ENCODE measurements at regions not wholly inside any gene's neighbourhood (a gene's known extent, or its start where the extent isn't known, plus 50 kb on each side); places are given as distances from the start of the nearest gene placed in this dataset.

- no peak for TF ChIP-seq POLR2AphosphoS5 (IDR thresholded peaks at IDR 0.05; ENCODE audit: low read depth, low read length)
- no peak for TF ChIP-seq SIN3A (IDR thresholded peaks at IDR 0.05; ENCODE audit: borderline replicate concordance, insufficient read depth, low read length)
- TF ChIP-seq, protein P1, sequence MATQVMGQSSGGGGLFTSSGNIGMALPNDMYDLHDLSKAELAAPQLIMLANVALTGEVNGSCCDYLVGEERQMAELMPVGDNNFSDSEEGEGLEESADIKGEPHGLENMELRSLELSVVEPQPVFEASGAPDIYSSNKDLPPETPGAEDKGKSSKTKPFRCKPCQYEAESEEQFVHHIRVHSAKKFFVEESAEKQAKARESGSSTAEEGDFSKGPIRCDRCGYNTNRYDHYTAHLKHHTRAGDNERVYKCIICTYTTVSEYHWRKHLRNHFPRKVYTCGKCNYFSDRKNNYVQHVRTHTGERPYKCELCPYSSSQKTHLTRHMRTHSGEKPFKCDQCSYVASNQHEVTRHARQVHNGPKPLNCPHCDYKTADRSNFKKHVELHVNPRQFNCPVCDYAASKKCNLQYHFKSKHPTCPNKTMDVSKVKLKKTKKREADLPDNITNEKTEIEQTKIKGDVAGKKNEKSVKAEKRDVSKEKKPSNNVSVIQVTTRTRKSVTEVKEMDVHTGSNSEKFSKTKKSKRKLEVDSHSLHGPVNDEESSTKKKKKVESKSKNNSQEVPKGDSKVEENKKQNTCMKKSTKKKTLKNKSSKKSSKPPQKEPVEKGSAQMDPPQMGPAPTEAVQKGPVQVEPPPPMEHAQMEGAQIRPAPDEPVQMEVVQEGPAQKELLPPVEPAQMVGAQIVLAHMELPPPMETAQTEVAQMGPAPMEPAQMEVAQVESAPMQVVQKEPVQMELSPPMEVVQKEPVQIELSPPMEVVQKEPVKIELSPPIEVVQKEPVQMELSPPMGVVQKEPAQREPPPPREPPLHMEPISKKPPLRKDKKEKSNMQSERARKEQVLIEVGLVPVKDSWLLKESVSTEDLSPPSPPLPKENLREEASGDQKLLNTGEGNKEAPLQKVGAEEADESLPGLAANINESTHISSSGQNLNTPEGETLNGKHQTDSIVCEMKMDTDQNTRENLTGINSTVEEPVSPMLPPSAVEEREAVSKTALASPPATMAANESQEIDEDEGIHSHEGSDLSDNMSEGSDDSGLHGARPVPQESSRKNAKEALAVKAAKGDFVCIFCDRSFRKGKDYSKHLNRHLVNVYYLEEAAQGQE (IDR thresholded peaks at IDR 0.05; ENCODE audit: insufficient read depth in 1 of 2, low read depth in 2 of 2, low read length in 2 of 2) = no peak
- TF ChIP-seq TAF1 (IDR thresholded peaks at IDR 0.05; ENCODE audit: borderline replicate concordance, insufficient read depth, low read length) = no peak
- TF ChIP-seq FOXP2 (optimal IDR thresholded peaks at IDR 0.05; ENCODE audit: borderline replicate concordance, extremely low read depth, extremely low read length, insufficient read depth) = no peak
Measured at GRCh38 chr3:192991356-192991755, 73.7 kb upstream of the MB21D2 start.
